GM23248 (cell line): ENCODE measurements at regions not wholly inside any gene's neighbourhood (a gene's known extent, or its start where the extent isn't known, plus 50 kb on each side); places are given as distances from the start of the nearest gene placed in this dataset.

Source experiments
- EZH2 ChIP-seq: fragments of 200-600 bp; sonication (generic); IDR thresholded peaks from 2 replicates; pipeline ENCODE4 v1.6.1; 2018; ENCODE audit warnings: antibody characterized with exemption, mild to moderate bottlenecking; ENCODE audit not compliant: insufficient read depth, poor library complexity, severe bottlenecking
- EZH2phosphoT487 ChIP-seq: fragments of 200-600 bp; sonication (generic); IDR thresholded peaks from 2 replicates; pipeline ENCODE4 v1.6.1; 2018; ENCODE audit warnings: antibody characterized with exemption, moderate library complexity, mild to moderate bottlenecking, low read depth; ENCODE audit not compliant: insufficient read depth

DNA sequence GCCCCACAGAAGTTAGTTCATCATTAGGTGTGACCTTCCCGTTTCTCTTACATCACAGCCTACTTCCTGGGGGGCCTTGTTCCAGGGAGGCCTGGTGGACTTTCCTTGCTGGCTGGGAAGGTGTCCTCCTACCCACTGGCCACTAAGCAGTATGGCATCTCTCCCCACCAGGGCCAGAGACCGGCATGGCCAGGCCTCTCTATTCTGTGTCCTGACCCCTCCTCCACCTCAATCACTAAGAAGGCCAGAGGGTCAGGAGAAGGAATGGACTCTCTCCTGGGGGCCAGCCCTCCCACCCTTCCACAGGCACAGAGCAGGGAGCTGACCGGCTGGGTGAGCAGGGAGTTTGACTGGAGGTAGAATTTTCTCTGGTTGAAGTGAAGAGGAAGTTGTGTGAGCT, 81.9 kb downstream of the PJA1 start:
- TF ChIP-seq EZH2 (no peak), EZH2phosphoT487 (no peak)
